Left lung (tissue), 4 donors: ENCODE measurements at regions not wholly inside any gene's neighbourhood (a gene's known extent, or its start where the extent isn't known, plus 50 kb on each side); places are given as distances from the start of the nearest gene placed in this dataset.
"Not testable (repeated sequence)": the region's sequence is repeated elsewhere in the genome, so short reads cannot be mapped to it uniquely, and the experiment has no call there.

Experiments
- ATAC-seq: fragments of 200-7000 bp; cut with Tn5 transposase; one replicate; pipeline ENCODE4 v1.9.1; 2020; ENCODE audit warnings: moderate library complexity
- DNase-seq, 4 donors: peaks; one replicate each; pipeline ENCODE4 v3.0.0-alpha.2; 2013 to 2020
- H3K27ac ChIP-seq, 2 donors: fragments of 200-600 bp; sonication (generic) in 1 of 2; one replicate each; pipeline versions ENCODE4 v1.5.0 to v1.8.0; 2020 to 2021
- H3K27me3 ChIP-seq, 2 donors: fragments of 200-600 bp; sonication (generic) in 1 of 2; one replicate each; pipeline versions ENCODE4 v1.5.0 to v1.8.0; 2020 to 2021
- H3K36me3 ChIP-seq, 2 donors: fragments of 200-600 bp; sonication (generic) in 1 of 2; one replicate each; pipeline versions ENCODE4 v1.5.0 to v1.8.0; 2020 to 2021
- H3K4me1 ChIP-seq, 2 donors: fragments of 200-600 bp; one replicate each; pipeline ENCODE4 v1.8.0; 2021
- H3K4me3 ChIP-seq, 2 donors: fragments of 200-600 bp; sonication (generic) in 1 of 2; one replicate each; pipeline versions ENCODE4 v1.5.0 to v1.8.0; 2020 to 2021; ENCODE audit warnings: mild to moderate bottlenecking in 1 of 2
- H3K9me3 ChIP-seq, 2 donors: fragments of 200-600 bp; sonication (generic) in 1 of 2; one replicate each; pipeline versions ENCODE4 v1.5.0 to v1.8.0; 2020 to 2021
- CTCF ChIP-seq, 2 donors: fragments of 200-600 bp; sonication (generic) in 1 of 2; IDR thresholded peaks; one replicate each; pipeline versions ENCODE4 v1.5.0 to v1.8.0; 2021; ENCODE audit warnings: antibody characterized with exemption in 2 of 2
- intact Hi-C, 2 donors: fragments of 100-400 bp; cut with DNase I; formaldehyde crosslinking; loops; one replicate each; pipeline versions ENCODE4 v1.11.2 to v1.14.2; 2022
- donor health status: DM: no; HTN: yes; CAD: no.
- donor health status: DM: no; HTN: no; CAD: no.

- no peak for TF ChIP-seq CTCF (IDR thresholded peaks at IDR 0.05)
- intact Hi-C loops = no loop called here
- ATAC-seq = peak; percentile 87
Measured at GRCh38 chr16:52680993-52681392, 134.1 kb upstream of the TOX3 start.

GRCh38 chr16:52677501-52677900 is 130.6 kb upstream of the TOX3 start:
- Histone ChIP-seq H3K27ac (no peak overlapping the region), H3K36me3 (no peaks in the 10 kb centered on the region), H3K4me3 (no peak overlapping the region), H3K27me3 (no peaks in the 10 kb centered on the region), H3K4me1 (no peaks in the 10 kb centered on the region), H3K9me3 (peaks cover 0 to 4% of the 10 kb centered on the region in 2 donors)
- ATAC-seq = peak; percentile 41
- TF ChIP-seq CTCF (IDR thresholded peaks at IDR 0.05) = no peak
- intact Hi-C loops = no loop called here
- DNase-seq = peak in 1 of 4 donors; percentile 20

More at GRCh38 chr16:52680993-52681392, 134.1 kb upstream of the TOX3 start:
- Histone ChIP-seq H3K36me3 (no peaks in the 10 kb centered on the region), H3K27me3 (no peaks in the 10 kb centered on the region), H3K27ac (no peak overlapping the region), H3K4me1 (no peaks in the 10 kb centered on the region), H3K4me3 (no peak overlapping the region), H3K9me3 (peaks cover 0 to 4% of the 10 kb centered on the region in 2 donors)
- peak in 3 of 4 donors; percentile 17 to 44 (median 32) for DNase-seq

- no peak for TF ChIP-seq CTCF (IDR thresholded peaks at IDR 0.05)
- Histone ChIP-seq H3K36me3 (no peaks in the 10 kb centered on the region), H3K4me1 (no peaks in the 10 kb centered on the region), H3K4me3 (no peak overlapping the region), H3K9me3 (peaks cover 0 to 4% of the 10 kb centered on the region in 2 donors), H3K27ac (no peak overlapping the region), H3K27me3 (no peaks in the 10 kb centered on the region)
- intact Hi-C loops = no loop called here
- no peak for DNase-seq
- ATAC-seq = peak; percentile 11
Measured at GRCh38 chr16:52676959-52677358, 130.0 kb upstream of the TOX3 start.

GRCh38 chr16:52671590-52671989 is 124.6 kb upstream of the TOX3 start:
- ATAC-seq (no peak), DNase-seq (no peak)
- Histone ChIP-seq H3K9me3 (no peaks in the 10 kb centered on the region), H3K27me3 (no peaks in the 10 kb centered on the region), H3K4me1 (no peaks in the 10 kb centered on the region), H3K4me3 (no peak overlapping the region), H3K27ac (no peak overlapping the region), H3K36me3 (no peaks in the 10 kb centered on the region)
- intact Hi-C loops = no loop called here
- no peak for TF ChIP-seq CTCF (IDR thresholded peaks at IDR 0.05)

DNA sequence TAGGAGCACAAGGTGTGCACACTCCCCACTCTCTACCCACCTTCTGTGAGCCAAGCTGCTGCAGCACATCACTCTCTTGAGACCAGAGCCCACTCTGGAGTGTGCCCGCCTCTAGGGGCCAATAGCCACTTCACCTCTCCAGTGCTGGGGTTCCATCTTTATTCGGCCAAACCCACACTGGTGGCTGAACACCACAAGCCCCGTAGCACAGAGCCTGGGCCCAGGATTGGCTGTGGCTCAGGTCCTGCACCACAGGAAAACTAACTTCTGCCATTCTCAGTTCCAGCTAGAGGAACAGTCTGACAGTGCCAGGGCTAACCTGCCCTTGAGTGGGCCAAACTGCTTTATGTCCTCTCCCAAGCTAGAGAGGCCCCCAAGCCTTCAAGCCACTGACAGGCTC is 111.0 kb upstream of the TOX3 start:
- ATAC-seq = no peak

DNA sequence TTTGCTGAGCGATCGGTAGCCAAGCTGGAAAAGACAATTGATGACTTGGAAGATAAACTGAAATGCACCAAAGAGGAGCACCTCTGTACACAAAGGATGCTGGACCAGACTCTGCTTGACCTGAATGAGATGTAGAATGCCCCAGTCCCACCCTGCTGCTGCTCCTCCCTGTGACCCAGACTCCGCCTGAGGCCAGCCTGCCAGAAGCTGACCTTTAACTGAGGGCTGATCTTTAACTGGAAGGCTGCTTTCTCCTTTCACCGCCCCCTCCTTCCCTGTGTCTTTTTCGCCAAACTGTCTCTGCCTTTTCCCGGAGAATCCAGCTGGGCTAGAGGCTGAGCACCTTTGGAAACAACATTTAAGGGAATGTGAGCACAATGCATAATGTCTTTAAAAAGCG is 109.0 kb upstream of the TOX3 start:
- H3K4me1 ChIP-seq, DNase-seq, intact Hi-C loops, H3K27ac ChIP-seq, H3K27me3 ChIP-seq, ATAC-seq, H3K36me3 ChIP-seq, H3K4me3 ChIP-seq: not testable (repeated sequence)
- H3K9me3 ChIP-seq = peaks cover 0 to 24% of the 10 kb centered on the region in 2 donors

More for the DNA sequence above, 111.0 kb upstream of the TOX3 start:
- no peak for TF ChIP-seq CTCF (IDR thresholded peaks at IDR 0.05)
- Histone ChIP-seq H3K4me1 (no peaks in the 10 kb centered on the region), H3K36me3 (no peaks in the 10 kb centered on the region), H3K27me3 (no peaks in the 10 kb centered on the region), H3K9me3 (peaks cover 0 to 37% of the 10 kb centered on the region in 2 donors), H3K4me3 (no peak overlapping the region), H3K27ac (no peak overlapping the region)
- no peak for DNase-seq
- intact Hi-C loops = no loop called here

DNA sequence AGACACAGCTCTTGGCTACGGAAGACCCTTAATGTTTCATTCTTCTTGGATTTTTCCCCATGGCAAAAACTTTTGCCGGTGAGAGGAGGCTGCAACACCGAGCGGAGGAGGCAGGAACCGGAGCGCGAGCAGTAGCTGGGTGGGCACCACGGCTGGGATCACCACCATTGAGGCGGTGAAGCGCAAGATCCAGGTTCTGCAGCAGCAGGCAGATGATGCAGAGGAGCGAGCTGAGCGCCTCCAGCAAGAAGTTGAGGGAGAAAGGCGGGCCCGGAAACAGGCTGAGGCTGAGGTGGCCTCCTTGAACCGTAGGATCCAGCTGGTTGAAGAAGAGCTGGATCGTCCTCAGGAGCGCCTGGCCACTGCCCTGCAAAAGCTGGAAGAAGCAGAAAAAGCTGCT is 108.2 kb upstream of the TOX3 start:
- ATAC-seq, H3K36me3 ChIP-seq, H3K4me1 ChIP-seq, H3K27ac ChIP-seq, intact Hi-C loops, H3K27me3 ChIP-seq, H3K4me3 ChIP-seq: not testable (repeated sequence)
- peak in 1 of 4 donors; percentile 50 for DNase-seq
- H3K9me3 ChIP-seq = peaks cover 0 to 16% of the 10 kb centered on the region in 2 donors
